GM12891 (cell line): ENCODE measurements at regions not wholly inside any gene's neighbourhood (a gene's known extent, or its start where the extent isn't known, plus 50 kb on each side); places are given as distances from the start of the nearest gene placed in this dataset.

Experiments used
- PAX5 ChIP-seq: IDR thresholded peaks from 2 replicates; pipeline ENCODE4 v1.6.1; 2011; ENCODE audit warnings: low read length, moderate library complexity, mild to moderate bottlenecking; ENCODE audit not compliant: insufficient read depth, severe bottlenecking
- POLR2A ChIP-seq: IDR thresholded peaks from 2 replicates; pipeline ENCODE4 v1.6.1; 2011; ENCODE audit warnings: low read depth, low read length, control low read depth
- POLR2AphosphoS5 ChIP-seq: IDR thresholded peaks from 2 replicates; pipeline ENCODE4 v1.6.1; 2011; ENCODE audit warnings: low read depth, low read length, control low read depth
- POU2F2 ChIP-seq: IDR thresholded peaks from 2 replicates; pipeline ENCODE4 v1.6.1; 2011; ENCODE audit warnings: low read depth, mild to moderate bottlenecking, control low read depth, low read length, moderate library complexity
- SPI1 ChIP-seq: IDR thresholded peaks from 2 replicates; pipeline ENCODE4 v1.6.1; 2011; ENCODE audit warnings: low read depth, low read length, control low read depth
- TAF1 ChIP-seq: IDR thresholded peaks from 2 replicates; pipeline ENCODE4 v1.6.1; 2011; ENCODE audit warnings: low read depth, low read length, control low read depth

DNA sequence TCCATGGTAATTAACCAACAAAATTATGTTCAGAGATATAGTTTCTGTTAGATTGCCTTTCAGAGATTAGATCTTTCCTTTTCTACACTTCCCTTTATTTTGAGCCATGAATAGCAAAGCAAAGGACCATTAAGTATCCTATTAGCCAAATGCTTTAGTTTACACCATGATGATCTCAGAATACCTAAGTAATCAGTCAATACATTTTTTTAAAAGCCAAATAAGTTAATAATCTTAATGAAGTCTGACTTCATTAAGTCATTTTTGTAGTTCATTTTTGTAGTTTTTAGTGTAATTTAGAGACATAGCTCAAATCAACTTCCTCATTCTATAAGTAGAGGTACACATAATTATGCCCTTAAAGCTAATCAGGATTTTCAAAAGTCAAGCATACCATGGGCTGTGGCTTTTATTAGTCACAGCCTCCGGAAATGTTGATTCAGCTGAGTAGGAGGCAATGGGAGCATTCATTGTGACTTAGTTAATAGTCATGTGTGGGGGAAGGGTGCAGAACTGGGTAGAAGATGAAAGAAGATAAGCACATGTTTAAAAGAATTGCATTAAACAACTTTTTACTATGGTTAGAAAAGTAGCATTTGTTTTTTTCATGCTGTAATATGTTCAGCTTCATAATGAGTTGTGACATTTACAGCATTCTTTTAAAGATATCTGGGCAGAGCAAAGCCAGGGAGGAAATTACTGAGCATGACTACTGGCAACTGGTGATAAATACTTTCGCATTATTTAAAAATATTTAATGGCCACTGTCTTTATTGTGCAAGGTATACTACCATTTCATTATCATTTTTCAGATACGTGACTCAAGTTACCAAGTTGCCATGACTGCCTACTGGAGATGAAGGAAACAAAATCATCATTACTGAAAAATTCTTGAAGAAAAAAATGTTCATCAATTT is 57.3 kb upstream of the CCDC71L start:
- TF ChIP-seq POLR2AphosphoS5 (no peak), TAF1 (no peak), POLR2A (no peak), PAX5 (no peak), POU2F2 (0 out of 2 replicates have a peak, but pooled peaks have one; percentile 43), SPI1 (peak; percentile 23)
